RWPE2 (cell line): ENCODE measurements at regions not wholly inside any gene's neighbourhood (a gene's known extent, or its start where the extent isn't known, plus 50 kb on each side); places are given as distances from the start of the nearest gene placed in this dataset.
A peak's percentile ranks its signal among the peaks of the same experiment; 100 is the strongest.

Experiments used
- ATAC-seq: fragments of 200-7000 bp; cut with Tn5 transposase; 3 replicates; pipeline ENCODE4 v1.9.1; 2021; ENCODE audit warnings: low read depth
- DNase-seq: peaks from one replicate; pipeline ENCODE4 v3.0.0-alpha.2; 2020; ENCODE audit warnings: low spot score
- H3K27ac ChIP-seq: fragments of 450-650 bp; 2 replicates; pipeline ENCODE4 v1.5.1; 2017; ENCODE audit warnings: mild to moderate bottlenecking; ENCODE audit not compliant: poor library complexity, severe bottlenecking
- H3K27me3 ChIP-seq: fragments of 250-450 bp; sonication (Bioruptor Pico); 2 replicates; pipeline ENCODE4 v1.5.1; 2021; ENCODE audit warnings: mild to moderate bottlenecking, moderate library complexity; ENCODE audit not compliant: insufficient read depth, poor library complexity, severe bottlenecking
- H3K36me3 ChIP-seq: fragments of 250-450 bp; sonication (Bioruptor Pico); 2 replicates; pipeline ENCODE4 v1.5.1; 2020; ENCODE audit warnings: low read depth, mild to moderate bottlenecking, moderate library complexity
- H3K4me1 ChIP-seq: fragments of 250-450 bp; sonication (Bioruptor Pico); 2 replicates; pipeline ENCODE4 v1.5.1; 2021; ENCODE audit warnings: mild to moderate bottlenecking, moderate library complexity; ENCODE audit not compliant: insufficient read depth, poor library complexity, severe bottlenecking
- H3K4me3 ChIP-seq: fragments of 250-450 bp; sonication (Bioruptor Pico); 2 replicates; pipeline ENCODE4 v1.5.1; 2021; ENCODE audit warnings: mild to moderate bottlenecking, moderate library complexity; ENCODE audit not compliant: severe bottlenecking
- H3K9me3 ChIP-seq: fragments of 250-450 bp; sonication (Bioruptor Pico); 2 replicates; pipeline ENCODE4 v1.5.1; 2021; ENCODE audit warnings: mild to moderate bottlenecking, moderate library complexity; ENCODE audit not compliant: severe bottlenecking
- CTCF ChIP-seq: fragments of 450-650 bp; IDR thresholded peaks from one replicate; pipeline ENCODE4 v1.5.1; 2017; ENCODE audit warnings: mild to moderate bottlenecking, moderate library complexity; ENCODE audit not compliant: poor library complexity, severe bottlenecking

- Histone ChIP-seq H3K9me3 (no peaks in the 10 kb centered on the region), H3K27ac (no peak overlapping the region), H3K4me1 (no peaks in the 10 kb centered on the region), H3K27me3 (peaks cover 30% of the 10 kb centered on the region), H3K4me3 (no peak overlapping the region), H3K36me3 (no peaks in the 10 kb centered on the region)
- no peak for DNase-seq
- ATAC-seq, result no peak
- TF ChIP-seq CTCF, result no peak
Observed at GRCh38 chr4:8688908-8689445, 96.4 kb downstream of the CPZ start.

DNA sequence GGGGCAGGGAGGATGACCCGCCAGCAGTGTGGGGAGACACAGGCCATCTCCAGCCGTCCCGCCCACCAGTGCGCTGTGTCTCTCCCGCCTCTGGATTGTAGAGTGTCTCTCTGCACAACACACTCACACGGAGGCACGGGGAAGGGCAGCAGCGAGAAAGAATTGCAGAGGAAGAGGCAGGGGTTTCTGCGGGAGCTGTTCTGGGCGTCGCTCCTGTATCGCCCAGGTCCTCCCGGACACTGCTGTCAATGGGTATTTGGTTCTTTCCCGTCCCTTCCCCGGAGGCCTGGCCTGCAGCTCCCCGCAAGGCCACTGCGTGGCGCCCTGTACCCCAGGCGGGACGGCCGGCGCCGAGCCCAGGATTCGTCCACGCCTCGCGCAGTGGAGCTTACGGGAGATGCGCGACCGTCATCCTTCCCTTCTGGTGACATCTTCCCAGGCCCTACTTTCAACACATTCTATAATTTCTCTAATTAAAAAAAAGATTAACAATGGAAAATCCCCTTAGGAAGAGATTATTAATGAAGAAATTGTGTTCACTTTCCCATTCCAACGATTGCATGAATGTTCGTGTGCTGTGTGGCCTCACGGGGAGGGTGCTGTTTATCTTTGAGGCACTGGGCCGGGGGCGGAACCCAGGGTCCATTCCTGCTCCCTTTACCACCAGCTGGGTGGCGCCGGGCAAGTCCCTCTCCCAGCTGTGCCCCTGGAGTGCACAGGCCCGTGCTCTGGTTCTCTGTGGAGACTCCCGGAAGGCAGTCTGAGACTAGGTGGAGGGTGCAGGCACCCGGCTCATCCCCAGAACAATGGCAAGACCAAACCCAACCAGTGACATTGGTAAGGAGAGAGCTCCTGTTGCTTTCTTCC, 95.7 kb downstream of the CPZ start:
- peak; percentile 27 for TF ChIP-seq CTCF
- Histone ChIP-seq H3K27ac (no peak overlapping the region), H3K36me3 (no peaks in the 10 kb centered on the region), H3K9me3 (no peaks in the 10 kb centered on the region), H3K4me3 (no peak overlapping the region), H3K4me1 (no peaks in the 10 kb centered on the region), H3K27me3 (peaks cover 26% of the 10 kb centered on the region)
- DNase-seq (peak; percentile 42), ATAC-seq (peak; percentile 16; the same call in 1 of the 3 replicates)

DNA sequence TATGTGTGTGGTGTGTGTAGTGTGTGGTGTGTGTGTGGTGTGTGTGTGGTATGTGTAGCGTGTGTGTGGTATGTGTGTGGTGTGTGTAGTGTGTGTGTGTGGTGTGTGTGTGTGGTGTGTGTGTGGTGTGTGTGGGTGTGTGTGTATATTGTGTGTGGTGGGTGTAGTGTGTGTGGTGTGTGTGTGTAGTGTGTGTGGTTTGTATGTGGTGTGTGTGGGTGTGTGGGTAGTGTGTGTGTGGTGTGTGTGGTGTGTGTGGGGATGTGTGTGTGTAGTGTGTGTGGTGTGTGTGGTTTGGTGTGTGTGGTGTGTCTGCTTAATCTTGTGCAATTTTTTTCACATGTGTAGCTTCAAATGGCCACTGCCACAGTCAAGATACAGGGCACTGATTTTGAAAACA, 94.5 kb downstream of the CPZ start:
- DNase-seq (peak; percentile 7), ATAC-seq (no peak)
- H3K27me3 ChIP-seq, result peaks cover 26% of the 10 kb centered on the region
- H3K4me3 ChIP-seq, result no peak overlapping the region
- no peaks in the 10 kb centered on the region for H3K36me3 ChIP-seq
- no peaks in the 10 kb centered on the region for H3K4me1 ChIP-seq
- no peak overlapping the region for H3K27ac ChIP-seq
- TF ChIP-seq CTCF, result no peak
- no peaks in the 10 kb centered on the region for H3K9me3 ChIP-seq

DNA sequence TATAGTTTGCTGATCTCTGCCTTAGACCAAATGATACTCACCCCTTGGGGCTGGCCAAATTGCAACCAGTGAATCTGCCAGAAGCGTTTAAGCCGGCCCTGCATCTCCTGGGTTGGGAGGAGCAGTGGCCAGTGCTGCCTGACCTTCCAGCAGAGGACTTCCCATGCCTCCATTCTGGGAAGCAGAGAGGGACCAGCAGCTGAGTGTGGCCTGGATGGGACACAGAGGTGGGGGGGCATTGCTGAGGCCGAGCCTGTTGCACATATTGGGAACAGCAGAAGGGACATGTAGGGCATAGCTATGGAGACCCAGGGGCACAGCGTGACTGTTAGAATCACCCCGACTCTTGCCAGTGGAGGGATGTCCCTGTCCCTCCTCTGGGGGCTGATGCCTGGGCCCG, 93.3 kb downstream of the CPZ start:
- H3K27me3 ChIP-seq, result peaks cover 28% of the 10 kb centered on the region
- H3K4me3 ChIP-seq, result no peak overlapping the region
- H3K27ac ChIP-seq, result no peak overlapping the region
- no peak for TF ChIP-seq CTCF
- H3K9me3 ChIP-seq, result no peaks in the 10 kb centered on the region
- DNase-seq (peak; percentile 23), ATAC-seq (no peak)
- no peaks in the 10 kb centered on the region for H3K36me3 ChIP-seq
- H3K4me1 ChIP-seq, result no peaks in the 10 kb centered on the region

- H3K4me1 ChIP-seq, result no peaks in the 10 kb centered on the region
- ATAC-seq, result no peak
- TF ChIP-seq CTCF, result no peak
- H3K9me3 ChIP-seq, result no peaks in the 10 kb centered on the region
- H3K36me3 ChIP-seq, result no peaks in the 10 kb centered on the region
- H3K4me3 ChIP-seq, result no peak overlapping the region
- H3K27ac ChIP-seq, result no peak overlapping the region
- peaks cover 31% of the 10 kb centered on the region for H3K27me3 ChIP-seq
- DNase-seq, result peak; percentile 7
Observed at GRCh38 chr4:8683462-8683861, 90.9 kb downstream of the CPZ start.
